Activated CD4-positive, alpha-beta T cell treated with anti-CD3 and anti-CD28 coated beads for 4 hours (primary cell): ENCODE measurements at regions not wholly inside any gene's neighbourhood (a gene's known extent, or its start where the extent isn't known, plus 50 kb on each side); places are given as distances from the start of the nearest gene placed in this dataset.
A peak's percentile ranks its signal among the peaks of the same experiment; 100 is the strongest.
"Not testable (repeated sequence)": the region's sequence is repeated elsewhere in the genome, so short reads cannot be mapped to it uniquely, and the experiment has no call there.

Source experiments
- DNase-seq, 2 donors: peaks; one replicate each; pipeline ENCODE4 v3.0.0-alpha.2; 2020

DNA sequence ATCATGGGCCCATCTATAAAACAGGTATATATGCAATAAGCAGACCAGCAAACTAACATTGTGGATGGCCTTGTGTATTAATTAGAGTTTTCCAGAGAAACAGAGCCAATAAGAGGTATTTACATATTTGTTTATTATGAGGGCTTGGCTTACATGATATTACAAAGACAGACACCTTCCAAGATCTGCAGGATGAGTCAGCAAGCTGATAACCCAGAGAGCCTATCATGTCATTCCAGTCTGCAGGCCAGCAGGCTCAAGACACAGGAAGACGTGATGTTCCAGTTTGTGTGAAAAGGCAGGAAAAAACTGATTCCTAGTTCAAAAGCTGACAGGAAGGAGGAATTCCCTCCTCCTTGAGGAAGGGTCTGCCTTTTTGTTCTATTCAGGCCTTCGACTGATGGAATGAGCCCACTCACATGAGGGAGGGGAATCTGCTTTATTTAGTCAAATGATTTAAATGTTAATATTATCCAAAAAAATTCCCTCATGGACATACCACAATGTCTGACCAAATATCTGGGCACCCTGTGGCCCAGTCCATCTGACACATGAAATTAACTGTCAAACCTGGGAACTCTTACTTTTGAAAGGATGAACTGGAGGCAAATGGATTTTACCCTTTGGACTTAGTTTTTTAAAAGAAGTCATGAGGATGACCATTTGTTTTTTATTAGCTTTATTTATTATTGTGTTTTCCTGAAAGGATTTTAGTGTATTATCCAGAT, 161.2 kb upstream of the CHD1 start:
- DNase-seq = no peak

DNA sequence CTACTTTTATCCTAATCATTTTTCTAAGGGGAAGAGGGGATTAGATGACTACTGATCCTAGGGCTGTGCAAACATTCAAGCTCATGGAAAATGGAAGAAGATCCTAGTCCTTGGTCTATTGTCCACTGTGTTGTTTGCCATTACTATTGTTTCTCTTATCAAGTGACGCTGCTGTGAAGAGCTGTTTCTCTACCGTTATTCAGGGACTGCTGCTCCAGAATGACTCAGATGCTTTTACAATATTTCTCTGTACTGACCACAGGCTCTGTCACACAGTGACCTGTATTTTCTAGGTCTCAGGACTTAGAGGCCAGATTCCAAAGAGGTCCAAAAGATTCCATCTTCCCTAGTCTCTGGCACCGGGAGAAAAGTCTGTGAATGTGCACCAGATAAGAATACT, 159.5 kb upstream of the CHD1 start:
- DNase-seq = no peak

DNA sequence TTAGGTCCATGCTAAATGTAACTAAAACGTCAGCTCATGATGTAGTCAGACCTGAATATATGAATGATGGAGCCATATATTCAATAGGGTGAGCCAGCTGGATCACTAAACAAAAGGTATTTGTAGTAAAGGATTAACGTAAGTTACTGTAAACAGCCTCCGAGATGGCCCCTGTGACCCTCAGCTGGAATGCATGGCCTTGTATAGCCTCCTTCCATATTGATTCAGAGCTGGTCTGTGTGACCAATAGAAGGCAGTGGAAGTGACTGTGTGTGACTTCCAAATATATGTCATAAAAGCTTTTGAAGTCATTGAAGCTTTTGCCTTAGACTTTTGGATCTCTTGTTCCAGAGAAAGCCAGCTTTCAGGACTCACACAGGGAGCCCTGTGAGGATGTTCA, 154.4 kb upstream of the CHD1 start:
- no peak for DNase-seq

DNA sequence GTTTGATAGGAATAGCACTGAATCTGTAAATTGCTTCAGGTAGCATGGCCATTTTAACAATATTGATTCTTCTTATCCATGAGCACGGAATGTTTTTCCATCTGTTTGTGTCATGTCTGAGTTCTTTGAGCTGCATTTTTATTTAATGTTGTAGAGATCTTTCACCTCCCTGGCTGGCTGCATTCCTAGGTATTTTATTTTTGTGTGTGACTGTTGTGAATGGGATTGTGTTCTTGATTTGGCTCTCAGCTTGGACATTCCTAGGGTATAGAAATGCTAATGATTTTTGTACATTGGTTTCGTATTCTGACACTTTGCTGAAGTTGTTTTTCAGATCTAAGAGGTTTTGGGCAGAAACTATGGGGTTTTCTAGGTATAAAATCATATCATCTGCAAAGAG, 152.9 kb upstream of the CHD1 start:
- DNase-seq = no peak

DNA sequence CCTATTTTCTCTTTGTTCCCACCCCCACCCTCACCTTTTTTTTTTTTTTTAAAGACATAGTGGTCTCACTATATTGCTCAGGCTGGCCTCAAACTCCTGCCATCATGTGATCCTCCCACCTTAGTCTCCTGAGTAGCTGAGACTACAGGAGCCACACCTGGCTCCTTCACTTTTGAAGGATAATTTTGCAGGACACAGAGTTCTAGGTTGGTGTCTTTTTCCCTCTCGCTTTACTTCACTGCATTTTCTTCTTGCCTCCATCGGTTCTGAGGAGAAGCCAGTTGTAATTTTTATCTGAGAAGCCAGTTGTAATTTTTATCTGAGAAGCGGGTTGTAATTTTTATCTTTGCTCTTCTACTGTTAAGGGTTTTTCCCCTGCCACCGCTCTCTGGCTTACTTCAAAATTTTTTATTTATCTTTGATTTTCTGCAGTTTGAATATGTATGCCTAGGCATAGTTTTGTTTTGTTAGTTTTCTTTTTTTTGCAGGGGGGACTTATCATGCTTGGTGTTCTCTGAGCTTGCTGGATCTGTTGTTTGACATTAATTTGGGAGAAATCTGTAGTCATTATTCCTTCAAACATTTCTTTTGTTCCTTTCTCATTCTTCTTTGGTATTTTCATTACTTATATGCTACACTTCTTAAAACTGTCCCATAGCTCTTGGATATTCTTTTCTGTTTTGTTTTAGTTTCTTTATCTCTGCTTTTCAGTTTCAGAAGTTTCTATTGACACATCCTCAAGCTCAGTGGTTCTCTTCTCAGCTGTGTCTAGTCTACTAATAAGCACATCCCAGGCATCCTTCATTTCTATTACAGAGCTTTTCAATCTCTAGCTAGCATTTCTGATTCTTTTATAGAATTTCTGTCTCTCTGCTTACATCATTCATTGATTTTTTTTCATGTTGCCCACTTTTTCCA, 148.2 kb upstream of the CHD1 start:
- DNase-seq = no peak

DNA sequence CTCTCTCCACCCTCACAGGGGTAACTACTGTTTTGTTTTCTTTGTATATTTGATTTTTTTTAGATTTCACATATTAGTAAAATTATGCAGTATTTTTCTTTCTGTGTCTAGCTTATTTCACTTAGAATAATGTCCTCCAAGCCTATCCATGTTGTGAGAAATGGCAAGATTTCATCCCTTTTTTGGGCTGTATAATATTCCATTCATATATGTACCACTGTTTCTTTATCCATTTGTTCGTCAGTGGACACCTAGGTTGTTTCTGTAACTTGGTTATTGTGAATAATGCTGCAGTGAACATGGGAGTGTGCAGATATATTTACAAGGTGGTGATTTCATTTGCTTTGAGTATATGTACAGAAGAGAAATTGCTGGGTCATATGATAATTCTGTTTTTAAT, 144.0 kb upstream of the CHD1 start:
- no peak for DNase-seq

DNA sequence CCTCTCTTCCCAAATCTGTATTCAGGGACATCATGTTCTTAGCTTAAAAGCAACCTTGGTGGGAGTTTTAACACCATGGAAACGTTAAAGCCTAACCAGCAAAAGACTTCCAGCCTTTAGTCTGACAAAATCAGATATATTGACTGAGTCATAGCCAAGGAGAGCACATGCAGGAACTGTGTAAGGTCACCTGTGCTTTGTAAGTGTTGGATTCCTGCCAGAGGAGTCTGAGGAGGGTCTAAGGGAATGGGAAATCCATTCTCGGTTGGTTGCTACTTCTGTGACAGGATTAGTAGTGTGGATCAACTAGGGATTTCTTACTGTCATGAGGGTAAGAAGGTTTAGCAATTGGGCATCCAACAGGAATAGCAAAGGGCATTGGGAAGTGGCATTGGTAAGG, 142.0 kb upstream of the CHD1 start:
- DNase-seq = no peak

DNA sequence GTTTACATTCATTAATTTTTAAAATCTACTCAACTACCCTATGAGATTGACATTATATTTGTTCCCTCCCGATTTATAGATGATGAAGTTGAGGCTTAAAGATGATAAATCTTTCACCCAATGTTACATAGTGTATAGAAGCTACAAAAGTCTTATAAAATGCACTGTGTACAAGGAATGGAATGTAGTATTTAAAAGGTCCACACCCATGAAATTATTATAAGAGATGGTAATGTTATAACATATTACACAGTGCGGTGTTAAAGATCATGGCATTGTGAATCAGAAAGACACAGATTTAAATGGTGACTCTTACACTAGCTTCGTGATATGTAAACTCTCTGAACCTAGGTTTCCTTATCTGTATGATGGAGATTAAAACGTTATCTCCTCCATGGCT, 141.6 kb upstream of the CHD1 start:
- no peak for DNase-seq

DNA sequence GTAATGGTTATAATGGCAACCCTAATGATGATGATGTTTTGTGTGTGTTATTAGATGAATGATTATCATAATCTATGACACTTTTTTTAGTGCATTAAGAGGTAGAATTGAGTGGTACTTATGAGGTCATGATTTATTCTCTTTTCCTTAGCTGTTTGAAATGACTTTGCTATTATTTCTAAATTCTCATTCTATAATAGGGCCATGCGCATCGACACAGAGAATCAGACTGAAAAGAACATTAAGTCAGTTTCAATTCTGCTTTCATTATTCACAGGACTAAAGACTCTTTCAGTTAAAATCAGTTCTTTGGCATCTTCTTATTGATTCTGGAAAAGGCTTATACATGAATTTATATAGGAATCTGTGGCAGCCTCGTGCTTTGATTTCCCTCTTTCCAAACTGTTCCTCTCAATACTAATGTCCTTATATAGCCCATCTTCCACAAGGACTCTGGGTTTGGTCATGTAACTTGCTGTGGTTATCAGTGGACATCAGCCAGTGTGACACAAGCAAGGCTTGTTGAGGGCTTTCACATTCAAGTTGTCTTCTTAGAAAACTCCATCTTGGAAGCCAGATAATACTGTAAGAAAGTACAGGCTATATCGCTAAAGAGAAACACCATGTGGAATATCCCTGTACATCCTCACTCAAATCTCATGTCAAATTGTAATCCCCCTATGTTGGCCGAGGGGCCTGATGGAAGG, 140.3 kb upstream of the CHD1 start:
- DNase-seq = no peak

DNA sequence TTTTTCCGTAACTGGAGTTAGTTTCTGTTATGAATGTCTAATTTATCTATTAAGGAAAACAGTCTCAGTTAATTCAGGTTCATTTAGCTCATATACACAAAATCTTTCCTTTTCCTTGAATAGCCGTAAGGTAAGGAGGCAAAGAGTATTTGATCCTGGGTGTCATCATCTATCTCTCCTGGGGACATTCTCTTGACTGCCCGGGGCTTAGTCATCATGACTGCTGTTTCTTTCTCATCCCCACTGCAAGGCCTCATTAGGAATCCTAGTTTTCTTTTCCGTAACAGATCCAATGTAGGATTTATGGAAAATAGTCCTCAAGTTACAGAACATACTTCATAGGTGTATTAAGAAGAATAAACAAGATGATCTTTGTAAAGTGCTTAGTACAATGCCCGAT, 134.9 kb upstream of the CHD1 start:
- DNase-seq = no peak

DNA sequence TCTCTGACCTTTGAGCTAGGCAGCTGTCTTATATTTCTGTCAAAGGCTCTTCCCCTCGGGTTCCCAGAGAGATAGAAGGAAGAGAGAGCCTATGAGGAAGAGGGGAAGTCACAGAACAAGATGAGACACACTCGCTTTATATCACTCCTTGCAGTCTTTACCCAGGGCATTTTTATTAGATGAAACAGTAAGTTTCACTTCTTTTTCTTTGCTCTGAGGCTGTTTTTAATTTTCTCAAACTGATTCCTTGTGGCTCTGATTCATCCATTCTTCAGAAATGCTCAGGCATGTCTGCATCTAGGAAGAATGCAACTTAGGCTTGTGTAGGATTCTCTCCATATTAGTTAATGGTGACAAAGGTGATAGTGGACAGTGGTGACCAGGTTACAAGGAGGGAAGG, 132.9 kb upstream of the CHD1 start:
- DNase-seq = no peak

DNA sequence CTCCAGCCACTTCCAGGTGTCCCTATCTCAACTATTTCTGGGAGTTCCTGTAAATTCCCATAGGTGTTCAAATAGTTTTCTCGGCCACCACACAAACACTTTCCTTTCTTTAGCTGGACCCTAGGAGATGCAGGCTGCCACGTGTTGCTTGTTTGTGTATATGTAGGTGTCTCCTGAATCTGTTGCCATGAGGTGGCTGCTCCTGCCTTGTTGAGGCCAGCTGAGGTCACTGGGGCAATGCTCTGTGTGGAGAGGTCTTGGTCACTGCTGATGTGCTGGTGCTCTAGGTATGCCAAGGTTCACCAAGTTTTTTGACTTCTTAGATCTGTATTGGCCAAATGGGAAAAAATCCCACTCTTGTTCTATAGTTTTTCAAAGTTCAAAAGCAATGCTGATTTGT, 132.5 kb upstream of the CHD1 start:
- DNase-seq = no peak

DNA sequence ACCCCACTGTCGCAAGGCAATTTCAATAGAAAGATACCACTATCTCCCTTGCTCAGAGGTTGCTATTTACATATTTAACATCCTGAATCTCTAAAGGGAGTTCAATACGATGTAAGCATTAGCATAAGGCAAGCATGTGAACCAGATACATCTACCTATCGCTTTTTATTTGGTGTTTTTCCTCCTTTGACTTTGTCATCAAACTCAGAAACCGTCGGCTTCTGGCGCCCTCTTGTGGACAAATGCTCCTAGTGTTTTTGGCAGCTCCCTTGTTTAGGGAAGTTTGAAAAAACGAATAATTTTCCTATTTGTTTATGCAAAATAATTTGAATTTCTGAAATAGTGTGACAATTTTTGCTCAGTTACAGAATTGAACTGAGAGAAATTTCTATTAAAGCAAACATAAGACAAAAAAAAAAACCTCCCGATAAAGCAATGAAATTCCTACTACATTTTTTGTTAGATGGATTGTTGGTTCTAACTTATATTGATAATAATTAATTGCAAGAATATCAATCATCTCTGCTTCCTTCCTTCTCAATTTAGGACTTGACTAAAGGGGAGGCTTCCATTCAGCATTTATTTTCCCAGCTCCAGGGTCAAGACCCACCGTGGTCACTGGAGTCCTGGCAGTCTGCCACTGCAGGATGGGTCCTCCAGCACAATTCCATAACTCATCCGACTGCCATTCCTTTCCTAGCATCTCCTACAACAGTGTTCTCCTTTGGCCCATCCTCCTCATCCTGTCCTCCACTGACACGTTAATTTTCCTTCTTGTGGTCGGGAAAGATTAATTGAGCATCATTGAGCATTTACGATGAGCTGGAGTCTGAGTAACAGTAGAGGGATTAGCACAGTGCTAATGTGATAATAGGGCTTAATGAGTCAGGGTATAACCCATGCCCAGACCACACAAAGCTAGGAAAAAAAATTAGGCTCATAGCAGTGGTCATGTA, 131.8 kb upstream of the CHD1 start:
- peak; percentile 80 to 91 for DNase-seq

DNA sequence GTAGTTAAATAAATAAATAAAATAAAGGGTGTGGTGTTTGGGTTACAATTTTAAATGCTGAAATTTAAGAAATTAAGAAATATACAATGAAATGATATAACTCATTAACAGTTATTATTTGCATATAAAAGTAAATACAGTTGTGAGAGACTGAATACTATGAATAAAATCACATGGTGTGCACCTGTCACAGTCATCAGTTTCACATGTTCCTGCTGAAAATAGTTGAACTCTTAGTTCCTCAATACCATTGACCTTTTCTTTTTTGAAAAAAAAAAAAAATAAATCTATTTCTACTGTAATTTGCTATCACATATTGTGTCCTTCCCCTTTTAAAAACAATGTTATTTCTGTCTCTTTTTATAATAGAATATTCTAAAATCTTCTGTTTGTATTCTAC, 130.9 kb upstream of the CHD1 start:
- DNase-seq = no peak

DNA sequence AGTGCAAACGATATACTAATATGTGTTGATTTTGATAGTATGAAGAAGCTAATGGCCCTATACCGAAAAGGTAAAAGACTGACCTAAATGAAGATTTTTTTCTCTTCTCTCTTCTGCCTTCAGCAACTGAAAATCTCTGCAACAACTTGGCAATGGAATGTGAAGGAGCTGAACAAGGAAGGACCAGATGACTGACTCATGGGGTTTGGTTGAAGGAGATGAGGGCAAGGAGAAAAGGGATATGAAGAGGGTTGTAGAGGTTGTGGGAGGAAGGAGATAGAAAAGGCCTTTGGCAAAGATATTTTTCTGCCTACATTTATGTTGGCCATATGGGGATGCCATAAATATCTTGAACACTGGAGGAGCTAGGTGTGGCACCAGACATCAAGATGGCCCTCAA, 129.7 kb upstream of the CHD1 start:
- no peak for DNase-seq

DNA sequence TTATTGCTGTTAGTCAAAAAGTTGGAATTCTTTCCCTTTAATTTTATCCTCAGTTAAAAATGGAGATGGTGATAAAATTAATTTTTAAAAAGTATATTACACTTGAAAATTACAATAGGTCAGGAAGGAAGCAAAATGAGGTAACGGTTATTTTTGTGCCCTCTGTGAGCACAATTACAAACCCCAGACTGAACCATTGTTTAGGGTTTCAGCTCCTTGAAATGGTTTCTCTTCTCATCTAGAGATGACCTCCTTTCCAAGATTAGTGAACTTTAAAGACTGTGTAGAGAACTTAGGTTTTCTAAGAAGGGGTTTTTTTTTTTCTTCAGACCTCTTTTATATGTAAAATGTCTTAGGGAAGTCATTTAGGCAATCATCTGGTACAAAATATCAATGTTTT, 126.2 kb upstream of the CHD1 start:
- no peak for DNase-seq

DNA sequence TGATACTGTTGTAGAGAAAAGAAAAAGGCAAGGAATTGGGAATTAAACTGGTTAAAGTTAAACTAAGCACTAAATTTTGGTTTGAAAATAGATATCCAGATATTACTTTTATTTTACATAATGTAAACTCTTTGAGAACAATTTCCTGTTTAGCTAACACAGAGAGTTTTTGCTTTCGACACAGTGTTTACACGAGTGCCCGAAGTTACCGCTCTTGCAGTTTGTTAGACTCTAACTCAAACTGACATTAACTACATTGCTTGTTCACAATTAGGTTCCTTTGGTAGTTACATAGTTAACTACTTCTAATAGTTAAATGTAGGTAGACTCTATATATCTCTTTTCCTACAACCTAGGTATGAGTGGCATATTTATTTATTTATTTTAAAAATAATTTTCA, 117.1 kb upstream of the CHD1 start:
- DNase-seq = no peak

DNA sequence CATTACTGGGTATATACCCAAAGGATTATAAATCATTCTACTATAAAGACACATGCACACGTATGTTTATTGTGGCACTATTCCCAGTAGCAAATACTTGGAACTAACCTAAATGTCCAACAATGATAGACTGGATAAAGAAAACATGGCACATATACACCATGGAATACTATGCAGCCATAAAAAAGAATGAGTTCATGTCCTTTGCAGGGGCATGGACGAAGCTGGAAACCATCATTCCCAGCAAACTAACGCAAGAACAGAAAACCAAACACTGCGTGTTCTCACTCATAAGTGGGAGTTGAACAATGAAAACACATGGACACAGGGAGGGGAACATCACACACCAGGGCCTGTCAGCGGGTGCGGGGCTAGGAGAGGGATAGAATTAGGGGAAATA, 114.5 kb upstream of the CHD1 start:
- not testable (repeated sequence) for DNase-seq

DNA sequence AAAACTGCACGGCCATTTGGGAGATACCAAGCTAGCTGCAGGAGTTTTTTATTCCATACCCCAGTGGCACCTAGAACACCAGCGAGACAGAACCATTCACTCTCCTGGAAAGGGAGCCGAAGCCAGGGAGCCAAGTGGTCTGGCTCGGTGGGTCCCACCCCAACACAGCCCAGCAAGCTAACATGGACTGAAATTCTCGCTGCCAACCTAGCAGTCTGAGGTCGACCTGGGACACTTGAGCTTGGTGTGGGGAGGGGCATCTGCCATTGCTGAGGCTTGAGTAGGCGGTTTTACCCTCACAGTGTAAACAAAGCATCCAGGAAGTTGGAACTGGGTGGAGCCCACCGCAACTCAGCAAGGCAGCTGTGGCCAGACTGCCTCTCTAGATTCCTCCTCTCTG, 108.9 kb upstream of the CHD1 start:
- peak; percentile 5 to 15 for DNase-seq

DNA sequence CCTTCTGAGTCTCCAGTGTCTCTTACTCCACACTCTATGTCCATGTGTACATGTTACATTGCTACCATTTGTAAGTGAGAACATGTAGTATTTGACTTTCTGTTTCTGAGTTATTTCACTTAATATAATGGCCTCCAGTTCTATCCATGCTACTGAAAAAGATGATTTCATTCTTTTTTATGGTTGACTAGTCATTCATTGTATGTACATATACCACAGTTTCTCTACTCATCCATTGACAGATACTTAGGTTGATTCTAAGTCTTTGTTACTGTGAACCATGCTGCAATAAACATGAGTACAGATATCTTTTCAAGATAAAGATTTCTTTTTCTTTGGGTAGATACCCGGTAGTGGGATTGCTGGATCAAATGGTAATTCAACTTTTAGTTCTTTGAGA, 107.1 kb upstream of the CHD1 start:
- no peak for DNase-seq

DNA sequence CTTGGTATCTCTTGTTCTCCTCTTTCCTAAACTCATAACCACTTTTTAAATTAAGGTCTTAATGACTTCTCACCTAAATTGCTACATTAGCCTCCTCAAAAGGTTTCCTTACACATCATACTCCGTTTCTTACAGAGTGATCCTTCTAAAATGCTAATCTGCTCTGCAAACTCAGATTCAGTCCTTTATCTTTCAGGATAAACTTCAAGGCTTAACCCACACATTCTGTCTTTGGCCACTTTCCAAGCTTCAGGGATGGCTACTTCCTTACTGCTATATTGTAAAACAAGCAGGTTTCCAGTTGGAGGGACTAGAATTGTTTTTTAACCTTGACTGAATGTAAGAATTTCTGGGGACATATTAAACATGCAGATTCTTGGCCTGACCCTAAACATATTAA, 105.5 kb upstream of the CHD1 start:
- no peak for DNase-seq

DNA sequence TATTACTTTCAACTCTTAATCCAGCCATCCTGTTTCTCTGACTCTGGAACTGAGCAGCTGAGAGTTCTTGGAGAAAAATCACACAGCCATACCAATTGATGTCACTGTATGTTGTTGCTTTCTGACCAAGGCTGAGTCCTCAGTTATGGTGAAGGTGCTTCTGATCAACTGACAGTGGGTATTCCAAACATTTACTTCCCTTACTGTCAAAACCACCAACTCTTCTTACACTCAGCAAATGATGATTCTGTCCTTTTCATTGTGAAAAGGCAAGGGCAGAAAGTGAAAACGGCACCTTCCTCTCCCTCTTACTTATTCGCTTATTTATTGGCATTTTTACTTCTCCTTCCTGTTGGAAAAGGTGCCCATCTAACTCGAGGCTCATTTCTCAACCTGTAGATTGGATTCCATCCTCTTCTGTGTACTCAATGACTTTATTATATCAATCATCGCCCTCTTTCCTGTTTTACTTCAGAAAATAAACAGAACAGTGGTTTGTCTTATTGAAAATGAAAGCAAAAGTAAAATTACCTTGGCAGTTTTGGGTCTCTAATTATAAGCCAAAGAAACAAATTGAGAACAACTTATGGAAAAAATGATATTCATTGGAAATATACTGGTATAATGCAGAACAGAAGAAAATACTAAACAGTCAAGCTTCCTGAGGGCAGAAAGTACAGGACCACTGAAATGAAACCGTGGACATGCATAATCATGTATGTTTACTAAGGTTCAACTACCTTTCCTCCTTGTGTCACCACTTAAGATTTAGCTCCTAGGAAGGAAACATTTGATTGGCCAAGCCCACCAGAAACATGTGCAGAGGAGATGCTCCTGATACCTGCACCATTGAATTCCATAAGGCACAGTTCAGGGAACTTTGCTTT, 104.5 kb upstream of the CHD1 start:
- DNase-seq = no peak
